Neural cell (in vitro differentiated cells): ENCODE measurements at regions not wholly inside any gene's neighbourhood (a gene's known extent, or its start where the extent isn't known, plus 50 kb on each side); places are given as distances from the start of the nearest gene placed in this dataset.

ENCODE experiments used
- H2AFZ ChIP-seq: fragments of 200-600, 300-800 bp; sonication (generic), shearing (Covaris generic); 2 replicates; pipeline ENCODE4 v1.6.0; 2014; ENCODE audit warnings: low read depth, mild to moderate bottlenecking, antibody characterized with exemption, low read length, moderate library complexity
- H3F3A ChIP-seq: fragments of 200-600 bp; shearing (Covaris generic); 2 replicates; pipeline ENCODE4 v1.6.1; 2016; ENCODE audit warnings: mild to moderate bottlenecking, moderate library complexity, mixed read lengths, antibody characterized with exemption, low read length; ENCODE audit not compliant: insufficient read depth, poor library complexity, severe bottlenecking
- H3K27ac ChIP-seq: fragments of 200-600, 300-800 bp; sonication (generic), shearing (Covaris generic); 2 replicates; pipeline ENCODE4 v1.5.1; 2014; ENCODE audit warnings: mild to moderate bottlenecking, low read length, moderate library complexity
- H3K27me3 ChIP-seq: fragments of 300-800, 200-600 bp; sonication (generic), shearing (Covaris generic); 2 replicates; pipeline ENCODE4 v1.6.0; 2014; ENCODE audit warnings: mild to moderate bottlenecking, low read depth, low read length, moderate library complexity; ENCODE audit not compliant: insufficient read depth
- H3K36me3 ChIP-seq: fragments of 300-800, 200-600 bp; sonication (generic), shearing (Covaris generic); 2 replicates; pipeline ENCODE4 v1.5.1; 2014; ENCODE audit warnings: mild to moderate bottlenecking, antibody characterized with exemption, low read length, moderate library complexity; ENCODE audit not compliant: insufficient read depth
- H3K4me2 ChIP-seq: fragments of 300-800, 200-600 bp; sonication (generic), shearing (Covaris generic); 2 replicates; pipeline ENCODE4 v1.6.0; 2014; ENCODE audit warnings: mild to moderate bottlenecking, low read length
- H3K4me3 ChIP-seq: fragments of 300-800, 200-600 bp; sonication (generic), shearing (Covaris generic); 2 replicates; pipeline ENCODE4 v1.5.1; 2014; ENCODE audit warnings: mild to moderate bottlenecking, low read length, moderate library complexity
- H3K79me2 ChIP-seq: fragments of 200-600 bp; shearing (Covaris generic); replicated peaks from 2 replicates; pipeline ENCODE4 v1.6.0; 2014; ENCODE audit warnings: mild to moderate bottlenecking, low read length, moderate library complexity; ENCODE audit not compliant: insufficient read depth
- H3K9ac ChIP-seq: fragments of 300-800, 200-600 bp; sonication (generic), shearing (Covaris generic); 2 replicates; pipeline ENCODE4 v1.6.1; 2016; ENCODE audit warnings: mild to moderate bottlenecking, low read length, mixed read lengths
- H3K9me2 ChIP-seq: fragments of 200-600 bp; shearing (Covaris generic); 2 replicates; pipeline ENCODE4 v1.6.1; 2016; ENCODE audit warnings: mild to moderate bottlenecking, low read length, mixed read lengths; ENCODE audit not compliant: insufficient read depth
- H3K9me3 ChIP-seq: fragments of 200-600, 300-800 bp; sonication (generic), shearing (Covaris generic); 2 replicates; pipeline ENCODE4 v1.6.1; 2016; ENCODE audit warnings: mild to moderate bottlenecking, mixed run types, low read length, moderate library complexity, mixed read lengths
- H4K20me1 ChIP-seq: fragments of 200-600 bp; shearing (Covaris generic); 2 replicates; pipeline ENCODE4 v1.6.1; 2016; ENCODE audit warnings: mild to moderate bottlenecking, mixed run types; ENCODE audit not compliant: insufficient read depth
- EP300 ChIP-seq: fragments of 450-650 bp; conservative IDR thresholded peaks from 2 replicates; pipeline ENCODE4 v1.6.1; 2014; ENCODE audit warnings: antibody characterized with exemption, mild to moderate bottlenecking, moderate library complexity; ENCODE audit not compliant: poor library complexity, severe bottlenecking
- EZH2 ChIP-seq: fragments of 200-600, 300-800 bp; shearing (Covaris generic), sonication (generic); IDR thresholded peaks from 2 replicates; pipeline ENCODE4 v1.6.1; 2014; ENCODE audit warnings: antibody characterized with exemption, low read length, borderline replicate concordance, mild to moderate bottlenecking; ENCODE audit not compliant: insufficient read depth, poor library complexity, severe bottlenecking
- MXI1 ChIP-seq: fragments of 450-650 bp; conservative IDR thresholded peaks from 2 replicates; pipeline ENCODE4 v1.6.1; 2014; ENCODE audit warnings: antibody characterized with exemption, mild to moderate bottlenecking; ENCODE audit not compliant: poor library complexity, severe bottlenecking
- POLR2AphosphoS5 ChIP-seq: IDR thresholded peaks from 2 replicates; pipeline ENCODE4 v1.6.1; 2012
- RAD21 ChIP-seq: fragments of 450-650 bp; conservative IDR thresholded peaks from 2 replicates; pipeline ENCODE4 v1.6.1; 2014; ENCODE audit warnings: antibody characterized with exemption, mild to moderate bottlenecking, moderate library complexity
- REST ChIP-seq: IDR thresholded peaks from 2 replicates; pipeline ENCODE4 v1.6.1; 2012; ENCODE audit warnings: borderline replicate concordance
- SMC3 ChIP-seq: fragments of 450-650 bp; conservative IDR thresholded peaks from 2 replicates; pipeline ENCODE4 v1.6.1; 2014; ENCODE audit warnings: antibody characterized with exemption, mild to moderate bottlenecking, moderate library complexity; ENCODE audit not compliant: poor library complexity
- TAF1 ChIP-seq: IDR thresholded peaks from 2 replicates; pipeline ENCODE4 v1.6.1; 2012; ENCODE audit warnings: low read depth
- TF ChIP-seq, protein P1 (sequence below): fragments of 450-650 bp; IDR thresholded peaks from 2 replicates; pipeline ENCODE4 v1.5.1; 2014; ENCODE audit warnings: antibody characterized with exemption, mild to moderate bottlenecking, moderate library complexity; ENCODE audit not compliant: poor library complexity, severe bottlenecking

- H3K9me3 ChIP-seq, result no peaks in the 10 kb centered on the region
- no peaks in the 10 kb centered on the region for H3F3A ChIP-seq
- no peak overlapping the region for H3K27ac ChIP-seq
- no peaks in the 10 kb centered on the region for H3K36me3 ChIP-seq
- no peak overlapping the region for H3K9ac ChIP-seq
- no peak overlapping the region for H3K4me3 ChIP-seq
- no peaks in the 10 kb centered on the region for H3K79me2 ChIP-seq
- H4K20me1 ChIP-seq, result no peaks in the 10 kb centered on the region
- no peak overlapping the region for H2AFZ ChIP-seq
- H3K27me3 ChIP-seq, result no peaks in the 10 kb centered on the region
- H3K4me2 ChIP-seq, result no peak overlapping the region
- H3K9me2 ChIP-seq, result no peaks in the 10 kb centered on the region
- TF ChIP-seq EP300 (no peak), EZH2 (no peak), POLR2AphosphoS5 (no peak), MXI1 (no peak), TAF1 (no peak), RAD21 (no peak), REST (no peak), SMC3 (no peak)
- TF ChIP-seq, protein P1, sequence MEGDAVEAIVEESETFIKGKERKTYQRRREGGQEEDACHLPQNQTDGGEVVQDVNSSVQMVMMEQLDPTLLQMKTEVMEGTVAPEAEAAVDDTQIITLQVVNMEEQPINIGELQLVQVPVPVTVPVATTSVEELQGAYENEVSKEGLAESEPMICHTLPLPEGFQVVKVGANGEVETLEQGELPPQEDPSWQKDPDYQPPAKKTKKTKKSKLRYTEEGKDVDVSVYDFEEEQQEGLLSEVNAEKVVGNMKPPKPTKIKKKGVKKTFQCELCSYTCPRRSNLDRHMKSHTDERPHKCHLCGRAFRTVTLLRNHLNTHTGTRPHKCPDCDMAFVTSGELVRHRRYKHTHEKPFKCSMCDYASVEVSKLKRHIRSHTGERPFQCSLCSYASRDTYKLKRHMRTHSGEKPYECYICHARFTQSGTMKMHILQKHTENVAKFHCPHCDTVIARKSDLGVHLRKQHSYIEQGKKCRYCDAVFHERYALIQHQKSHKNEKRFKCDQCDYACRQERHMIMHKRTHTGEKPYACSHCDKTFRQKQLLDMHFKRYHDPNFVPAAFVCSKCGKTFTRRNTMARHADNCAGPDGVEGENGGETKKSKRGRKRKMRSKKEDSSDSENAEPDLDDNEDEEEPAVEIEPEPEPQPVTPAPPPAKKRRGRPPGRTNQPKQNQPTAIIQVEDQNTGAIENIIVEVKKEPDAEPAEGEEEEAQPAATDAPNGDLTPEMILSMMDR, result no peak
These were observed 814.5 kb downstream of the CBLN2 start for GRCh38 chr18:71729611-71730010.

- Histone ChIP-seq H3K9me2 (no peaks in the 10 kb centered on the region), H3K9ac (no peak overlapping the region), H4K20me1 (no peaks in the 10 kb centered on the region), H3K27me3 (no peaks in the 10 kb centered on the region), H2AFZ (no peak overlapping the region), H3K9me3 (no peaks in the 10 kb centered on the region), H3F3A (no peaks in the 10 kb centered on the region), H3K4me2 (no peak overlapping the region), H3K36me3 (no peaks in the 10 kb centered on the region), H3K79me2 (no peaks in the 10 kb centered on the region), H3K27ac (no peak overlapping the region), H3K4me3 (no peak overlapping the region)
- TF ChIP-seq POLR2AphosphoS5 (no peak), MXI1 (no peak), TAF1 (no peak), EZH2 (no peak), REST (no peak), RAD21 (no peak), EP300 (no peak), SMC3 (no peak)
- TF ChIP-seq, protein P1, result no peak
These were observed 816.2 kb downstream of the CBLN2 start for GRCh38 chr18:71727909-71728308.
